HEK293T (cell line): ENCODE measurements at regions not wholly inside any gene's neighbourhood (a gene's known extent, or its start where the extent isn't known, plus 50 kb on each side); places are given as distances from the start of the nearest gene placed in this dataset.

Experiments used
- BHLHE40 ChIP-seq: fragments of 450-650 bp; IDR thresholded peaks from 2 replicates; pipeline ENCODE4 v1.6.1; 2016; ENCODE audit warnings: mild to moderate bottlenecking, moderate library complexity, borderline replicate concordance
- CTBP1 ChIP-seq: fragments of 450-650 bp; IDR thresholded peaks from 2 replicates; pipeline ENCODE4 v1.6.1; 2016; ENCODE audit warnings: borderline replicate concordance
- FOXA1 ChIP-seq: fragments of 450-650 bp; IDR thresholded peaks from 2 replicates; pipeline ENCODE4 v1.6.1; 2016; ENCODE audit warnings: mild to moderate bottlenecking
- TARDBP ChIP-seq: fragments of 450-650 bp; IDR thresholded peaks from 2 replicates; pipeline ENCODE4 v1.6.1; 2016
- TF ChIP-seq, protein P1 (sequence below): fragments of 450-650 bp; IDR thresholded peaks from 2 replicates; pipeline ENCODE4 v1.6.1; 2016

DNA sequence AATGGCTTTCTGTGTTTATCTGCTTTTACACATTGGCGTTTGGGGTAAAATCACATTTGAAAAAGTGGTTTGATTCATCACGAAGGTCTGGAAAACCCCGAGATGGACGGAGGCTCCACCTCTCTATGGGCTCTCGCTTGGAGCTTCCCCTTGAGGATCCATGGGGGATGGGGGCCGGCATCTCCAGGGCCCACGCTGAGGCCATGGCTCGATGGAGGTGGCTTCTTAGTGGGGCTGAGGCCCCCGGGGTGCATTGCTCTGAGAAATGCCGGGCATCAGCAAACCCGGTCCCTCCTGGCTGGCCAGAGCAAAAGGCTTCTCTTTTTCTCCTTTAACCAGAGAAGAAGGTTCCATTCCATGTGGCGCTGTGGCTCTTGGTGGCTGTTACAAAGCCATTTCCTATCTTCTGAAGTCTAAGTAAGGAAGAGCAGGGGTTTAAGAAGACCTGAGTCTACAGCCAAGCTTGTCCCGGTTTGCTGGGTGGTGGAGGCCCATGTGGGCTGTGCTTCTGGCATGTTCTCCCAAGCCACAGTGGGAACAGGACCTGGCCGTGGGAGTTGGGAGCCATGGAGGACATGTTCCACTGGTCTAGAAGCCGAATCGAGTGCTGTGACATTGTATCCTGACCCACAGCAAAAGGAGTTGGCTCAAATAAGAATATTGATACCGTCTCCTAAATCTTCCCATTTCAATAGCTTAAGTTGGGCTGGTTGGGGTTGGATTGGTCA, 243.5 kb upstream of the PITRM1 start:
- TF ChIP-seq BHLHE40 = no peak
- TF ChIP-seq FOXA1 = no peak
- TF ChIP-seq, protein P1, sequence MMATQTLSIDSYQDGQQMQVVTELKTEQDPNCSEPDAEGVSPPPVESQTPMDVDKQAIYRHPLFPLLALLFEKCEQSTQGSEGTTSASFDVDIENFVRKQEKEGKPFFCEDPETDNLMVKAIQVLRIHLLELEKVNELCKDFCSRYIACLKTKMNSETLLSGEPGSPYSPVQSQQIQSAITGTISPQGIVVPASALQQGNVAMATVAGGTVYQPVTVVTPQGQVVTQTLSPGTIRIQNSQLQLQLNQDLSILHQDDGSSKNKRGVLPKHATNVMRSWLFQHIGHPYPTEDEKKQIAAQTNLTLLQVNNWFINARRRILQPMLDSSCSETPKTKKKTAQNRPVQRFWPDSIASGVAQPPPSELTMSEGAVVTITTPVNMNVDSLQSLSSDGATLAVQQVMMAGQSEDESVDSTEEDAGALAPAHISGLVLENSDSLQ = no peak
- no peak for TF ChIP-seq TARDBP
- no peak for TF ChIP-seq CTBP1
